Liver (tissue), 3 donors: ENCODE measurements at regions not wholly inside any gene's neighbourhood (a gene's known extent, or its start where the extent isn't known, plus 50 kb on each side); places are given as distances from the start of the nearest gene placed in this dataset.
"Not testable (repeated sequence)": the region's sequence is repeated elsewhere in the genome, so short reads cannot be mapped to it uniquely, and the experiment has no call there.

Source experiments
- EGR1 ChIP-seq, 2 donors: IDR thresholded peaks; 2 replicates each; pipeline ENCODE4 v1.6.1; 2016 to 2018; ENCODE audit warnings: antibody characterized with exemption in 2 of 2, low read depth in 2 of 2
- FOXA1 ChIP-seq: IDR thresholded peaks from 2 replicates; pipeline ENCODE4 v1.6.1; 2016; ENCODE audit warnings: antibody characterized with exemption
- FOXA2 ChIP-seq: IDR thresholded peaks from 2 replicates; pipeline ENCODE4 v1.6.1; 2016; ENCODE audit warnings: antibody characterized with exemption
- HNF4A ChIP-seq, 2 donors: conservative IDR thresholded peaks; 2 replicates each; pipeline ENCODE4 v1.6.1; 2016; ENCODE audit warnings: antibody characterized with exemption in 2 of 2, mild to moderate bottlenecking in 2 of 2
- HNF4G ChIP-seq: IDR thresholded peaks from 2 replicates; pipeline ENCODE4 v1.6.1; 2016; ENCODE audit warnings: antibody characterized with exemption
- RAD21 ChIP-seq, 2 donors: IDR thresholded peaks; 2 replicates each; pipeline ENCODE4 v1.6.1; 2016; ENCODE audit warnings: antibody characterized with exemption in 2 of 2, mild to moderate bottlenecking in 2 of 2
- TF ChIP-seq, protein P1 (sequence below): fragments of 150-350 bp; IDR thresholded peaks from 2 replicates; pipeline ENCODE4 v1.5.1; 2017; ENCODE audit warnings: improper control_type of control experiment, low read depth, low read length; ENCODE audit not compliant: missing input control
- TF ChIP-seq, protein P2 (sequence below): IDR thresholded peaks from 2 replicates; pipeline ENCODE4 v1.6.1; 2016; ENCODE audit warnings: antibody characterized with exemption
- donor health status: healthy.
- donor health status: healthy.

DNA sequence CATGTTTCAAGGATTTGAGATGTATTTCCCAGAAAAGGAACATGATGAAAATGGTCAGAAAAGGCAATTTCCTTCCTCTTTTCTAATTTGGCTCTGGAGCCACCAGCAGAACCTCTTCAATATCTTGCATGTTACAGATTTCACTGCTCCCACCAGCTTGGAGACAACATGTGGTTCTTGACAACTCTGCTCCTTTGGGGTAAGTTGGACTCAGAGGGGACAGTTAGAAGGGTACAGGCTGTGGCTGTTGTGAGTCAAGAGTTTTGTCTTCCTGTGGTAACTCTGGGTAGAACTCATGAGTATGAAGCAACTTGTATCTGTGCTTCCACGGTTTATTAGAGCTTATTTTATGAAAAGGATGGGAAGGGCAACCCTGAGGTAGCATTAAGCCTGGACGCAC lies 97.2 kb downstream of the FAM72C start:
- TF ChIP-seq, protein P1, sequence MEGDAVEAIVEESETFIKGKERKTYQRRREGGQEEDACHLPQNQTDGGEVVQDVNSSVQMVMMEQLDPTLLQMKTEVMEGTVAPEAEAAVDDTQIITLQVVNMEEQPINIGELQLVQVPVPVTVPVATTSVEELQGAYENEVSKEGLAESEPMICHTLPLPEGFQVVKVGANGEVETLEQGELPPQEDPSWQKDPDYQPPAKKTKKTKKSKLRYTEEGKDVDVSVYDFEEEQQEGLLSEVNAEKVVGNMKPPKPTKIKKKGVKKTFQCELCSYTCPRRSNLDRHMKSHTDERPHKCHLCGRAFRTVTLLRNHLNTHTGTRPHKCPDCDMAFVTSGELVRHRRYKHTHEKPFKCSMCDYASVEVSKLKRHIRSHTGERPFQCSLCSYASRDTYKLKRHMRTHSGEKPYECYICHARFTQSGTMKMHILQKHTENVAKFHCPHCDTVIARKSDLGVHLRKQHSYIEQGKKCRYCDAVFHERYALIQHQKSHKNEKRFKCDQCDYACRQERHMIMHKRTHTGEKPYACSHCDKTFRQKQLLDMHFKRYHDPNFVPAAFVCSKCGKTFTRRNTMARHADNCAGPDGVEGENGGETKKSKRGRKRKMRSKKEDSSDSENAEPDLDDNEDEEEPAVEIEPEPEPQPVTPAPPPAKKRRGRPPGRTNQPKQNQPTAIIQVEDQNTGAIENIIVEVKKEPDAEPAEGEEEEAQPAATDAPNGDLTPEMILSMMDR = not testable (repeated sequence)
- not testable (repeated sequence) for TF ChIP-seq FOXA2; EGR1 (IDR thresholded peaks at IDR 0.05; ENCODE audit: low read depth in 2 of 2); FOXA1; HNF4G; RAD21 (IDR thresholded peaks at IDR 0.05); HNF4A (conservative IDR thresholded peaks at IDR 0.05)
- TF ChIP-seq, protein P2, sequence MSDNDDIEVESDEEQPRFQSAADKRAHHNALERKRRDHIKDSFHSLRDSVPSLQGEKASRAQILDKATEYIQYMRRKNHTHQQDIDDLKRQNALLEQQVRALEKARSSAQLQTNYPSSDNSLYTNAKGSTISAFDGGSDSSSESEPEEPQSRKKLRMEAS = not testable (repeated sequence)
